H1 (cell line): ENCODE measurements at regions not wholly inside any gene's neighbourhood (a gene's known extent, or its start where the extent isn't known, plus 50 kb on each side); places are given as distances from the start of the nearest gene placed in this dataset.

Experiments used
- CTCF ChIA-PET: fragments of 300-600 bp; sonication (Branson Sonifier 250); formaldehyde crosslinking; loops from one replicate; lab custom pipeline; 2021; ENCODE audit not compliant: partially characterized antibody; lab: Charles Lee
- POLR2A ChIA-PET: fragments of 300-600 bp; sonication (Branson Sonifier 250); formaldehyde crosslinking; loops from one replicate; lab custom pipeline; 2021; ENCODE audit warnings: inconsistent platforms; ENCODE audit not compliant: partially characterized antibody; lab: Charles Lee
- DNase-seq, 2 experiments: peaks; one replicate each; pipeline versions ENCODE4 v3.0.0 to v3.0.0-alpha.2; 2010 to 2022; ENCODE audit warnings: low spot score in 2 of 2, low read depth in 1 of 2, mixed read lengths in 1 of 2
- FAIRE-seq: peaks from 2 replicates; lab custom pipeline; 2011; peaks lifted over from hg19 to GRCh38; lab: Jason Lieb, UNC
- H2AFZ ChIP-seq: 2 replicates; pipeline ENCODE4 v1.8.1; 2012; ENCODE audit warnings: low read length, inconsistent platforms
- H2AK5ac ChIP-seq: 2 replicates; pipeline ENCODE4 v1.6.1; 2013; ENCODE audit warnings: low read depth, low read length
- H2BK120ac ChIP-seq: replicated peaks from 2 replicates; pipeline ENCODE3; 2013; ENCODE audit warnings: low read depth, low read length, inconsistent platforms
- H2BK12ac ChIP-seq: 2 replicates; pipeline ENCODE4 v1.6.1; 2013; ENCODE audit warnings: low read depth, low read length
- H2BK15ac ChIP-seq: 2 replicates; pipeline ENCODE4 v1.6.1; 2013; ENCODE audit warnings: low read length
- H2BK20ac ChIP-seq: 2 replicates; pipeline ENCODE4 v1.6.1; 2013; ENCODE audit warnings: low read length
- H2BK5ac ChIP-seq: 2 replicates; pipeline ENCODE4 v1.6.1; 2013; ENCODE audit warnings: low read depth, low read length
- H3K14ac ChIP-seq: 2 replicates; pipeline ENCODE4 v1.6.1; 2013; ENCODE audit warnings: inconsistent platforms; ENCODE audit not compliant: insufficient read length
- H3K18ac ChIP-seq: 2 replicates; pipeline ENCODE4 v1.6.1; 2013; ENCODE audit warnings: low read length; ENCODE audit errors: extremely low read depth
- H3K23ac ChIP-seq: 2 replicates; pipeline ENCODE4 v1.6.1; 2013; ENCODE audit warnings: inconsistent platforms; ENCODE audit not compliant: insufficient read length
- H3K23me2 ChIP-seq: 2 replicates; pipeline ENCODE4 v1.6.1; 2013; ENCODE audit warnings: low read depth, low read length
- H3K27ac ChIP-seq: 2 replicates; pipeline ENCODE4 v1.6.1; 2011; ENCODE audit warnings: low read depth, low read length, inconsistent platforms
- H3K27me3 ChIP-seq, 4 experiments: replicated peaks in 1 of 4; 1 replicate in 1 of 4; 2 replicates in 3 of 4; pipeline versions ENCODE4 v1.6.1 to v1.8.1; 2011 to 2013; ENCODE audit warnings: low read length in 3 of 4, mild to moderate bottlenecking in 3 of 4, inconsistent platforms in 2 of 4, mixed read lengths in 2 of 4, moderate library complexity in 1 of 4; ENCODE audit not compliant: control insufficient read depth in 3 of 4, insufficient read depth in 3 of 4; ENCODE audit errors: extremely low read depth in 1 of 4
- H3K36me3 ChIP-seq, 4 experiments: 2 replicates each; pipeline versions ENCODE4 v1.6.1 to v1.8.1; 2011 to 2013; ENCODE audit warnings: mild to moderate bottlenecking in 4 of 4, low read length in 3 of 4, moderate library complexity in 2 of 4, control low read depth in 1 of 4, inconsistent platforms in 1 of 4; ENCODE audit not compliant: insufficient read depth in 4 of 4, control insufficient read depth in 2 of 4
- H3K4ac ChIP-seq: replicated peaks from 2 replicates; pipeline ENCODE3; 2013; ENCODE audit warnings: low read length, low read depth, mixed read lengths, inconsistent platforms; ENCODE audit not compliant: insufficient read length
- H3K4me1 ChIP-seq, 4 experiments: replicated peaks in 1 of 4; 1 replicate in 1 of 4; 2 replicates in 3 of 4; pipeline versions ENCODE4 v1.6.1 to v1.8.1; 2011 to 2013; ENCODE audit warnings: low read length in 3 of 4, inconsistent platforms in 2 of 4, mixed read lengths in 1 of 4; ENCODE audit not compliant: insufficient read depth in 4 of 4, control insufficient read depth in 3 of 4
- H3K4me2 ChIP-seq, 2 experiments: 2 replicates each; pipeline versions ENCODE4 v1.6.1 to v1.8.1; 2011 to 2013; ENCODE audit warnings: low read depth in 2 of 2, low read length in 2 of 2, control low read depth in 1 of 2, inconsistent platforms in 1 of 2, mild to moderate bottlenecking in 1 of 2; ENCODE audit not compliant: insufficient read depth in 1 of 2
- H3K4me3 ChIP-seq, 4 experiments: fragments of 200-600, 300-600 bp in 1 of 4; sonication (generic), shearing (Covaris generic), sonication (Bioruptor Twin) in 1 of 4; 2 replicates each; pipeline versions ENCODE4 v1.5.1 to v1.8.1; 2011 to 2016; ENCODE audit warnings: low read length in 4 of 4, low read depth in 3 of 4, control low read depth in 2 of 4, inconsistent platforms in 2 of 4, mild to moderate bottlenecking in 2 of 4, mixed read lengths in 1 of 4, moderate library complexity in 1 of 4; ENCODE audit not compliant: insufficient read depth in 2 of 4; ENCODE audit errors: extremely low read depth in 1 of 4
- H3K56ac ChIP-seq: replicated peaks from 2 replicates; pipeline ENCODE3; 2013; ENCODE audit warnings: low read depth, mild to moderate bottlenecking, mixed read lengths, low read length, inconsistent platforms; ENCODE audit not compliant: insufficient read length
- H3K79me1 ChIP-seq: 2 replicates; pipeline ENCODE4 v1.6.1; 2013; ENCODE audit warnings: low read depth, low read length, control low read depth
- H3K79me2 ChIP-seq, 2 experiments: 2 replicates each; pipeline versions ENCODE4 v1.6.1 to v1.8.1; 2012 to 2013; ENCODE audit warnings: low read length in 2 of 2, mild to moderate bottlenecking in 2 of 2, inconsistent platforms in 1 of 2; ENCODE audit not compliant: insufficient read depth in 2 of 2, control insufficient read depth in 1 of 2
- H3K9ac ChIP-seq, 4 experiments: replicated peaks in 1 of 4; 1 replicate in 1 of 4; 2 replicates in 3 of 4; pipeline versions ENCODE4 v1.6.1 to v1.8.1; 2011 to 2013; ENCODE audit warnings: low read depth in 3 of 4, low read length in 3 of 4, control low read depth in 2 of 4, mild to moderate bottlenecking in 2 of 4, moderate library complexity in 2 of 4, inconsistent platforms in 1 of 4; ENCODE audit errors: extremely low read depth in 1 of 4
- H3K9me3 ChIP-seq, 2 experiments: 2 replicates each; pipeline versions ENCODE4 v1.6.1 to v1.8.1; 2012 to 2013; ENCODE audit warnings: mild to moderate bottlenecking in 2 of 2, moderate library complexity in 2 of 2, control low read depth in 1 of 2, inconsistent platforms in 1 of 2, low read depth in 1 of 2, low read length in 1 of 2, mixed read lengths in 1 of 2; ENCODE audit not compliant: insufficient read depth in 2 of 2
- H4K20me1 ChIP-seq, 2 experiments: replicated peaks in 1 of 2; 2 replicates each; pipeline versions ENCODE3 to v1.8.1; 2011 to 2013; ENCODE audit warnings: inconsistent platforms in 2 of 2, low read length in 2 of 2, mild to moderate bottlenecking in 1 of 2; ENCODE audit not compliant: insufficient read depth in 2 of 2, control insufficient read depth in 1 of 2
- H4K5ac ChIP-seq: 2 replicates; pipeline ENCODE4 v1.6.1; 2013; ENCODE audit warnings: low read length, low read depth, mixed read lengths, inconsistent platforms; ENCODE audit not compliant: insufficient read length
- H4K8ac ChIP-seq: 2 replicates; pipeline ENCODE4 v1.8.0; 2013; ENCODE audit warnings: mild to moderate bottlenecking, moderate library complexity, low read length, inconsistent platforms; ENCODE audit not compliant: insufficient read depth; ENCODE audit errors: extremely low read depth
- H4K91ac ChIP-seq: replicated peaks from 2 replicates; pipeline ENCODE3; 2013; ENCODE audit warnings: low read length, mixed read lengths, inconsistent platforms; ENCODE audit not compliant: insufficient read length
- WGBS, 2 experiments: shearing (Covaris generic) in 1 of 2; methylation state at CpG; one replicate each; pipeline versions ENCODE4 v1.1.6 to v1.1.7; 2013 to 2015; ENCODE audit warnings: low lambda C conversion rate in 2 of 2, mixed read lengths in 2 of 2, inconsistent platforms in 1 of 2, low coverage in 1 of 2, missing lambda C conversion rate in 1 of 2; ENCODE audit not compliant: insufficient replicate concordance in 2 of 2, insufficient coverage in 1 of 2, insufficient read length in 1 of 2; ENCODE audit errors: extremely low coverage in 1 of 2, missing lambda C conversion rate in 1 of 2; 5-methylcytosine and 5-hydroxymethylcytosine counted together
- TF ChIP-seq, protein P1 (sequence below): fragments of 300-600 bp; sonication (generic); IDR thresholded peaks from 2 replicates; pipeline ENCODE4 v1.7.1; 2012; ENCODE audit warnings: low read length, moderate library complexity, mild to moderate bottlenecking, inconsistent platforms; ENCODE audit not compliant: insufficient replicate concordance

DNA sequence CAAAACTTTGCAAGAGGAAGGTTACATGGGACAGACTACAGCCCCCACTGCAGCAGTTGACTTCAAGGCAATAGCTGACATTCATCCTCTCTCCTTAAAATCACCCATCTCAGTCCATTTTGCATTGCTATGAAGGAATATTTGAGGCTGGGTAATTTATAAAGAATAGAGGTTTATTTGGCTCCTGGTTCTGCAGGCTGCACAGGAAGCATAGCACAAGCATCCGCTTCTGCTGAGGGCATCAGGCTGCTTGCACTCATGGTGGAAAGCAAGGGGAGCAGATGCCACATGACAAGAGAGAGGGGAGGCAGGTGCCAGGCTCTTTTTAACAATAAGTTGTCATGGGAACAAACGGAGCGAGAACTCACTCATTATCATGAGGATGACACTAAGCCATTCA is 646.0 kb downstream of the ZEB2 start:
- H3K4me3 ChIP-seq = no peak overlapping the region
- H3K23ac ChIP-seq = no peak overlapping the region
- H3K14ac ChIP-seq = no peak overlapping the region
- H4K20me1 ChIP-seq = no peaks in the 10 kb centered on the region
- no peak overlapping the region for H3K56ac ChIP-seq
- FAIRE-seq (no peak), DNase-seq (no peak)
- H3K79me1 ChIP-seq = no peaks in the 10 kb centered on the region
- no peak overlapping the region for H3K18ac ChIP-seq
- H2AK5ac ChIP-seq = no peak overlapping the region
- H3K4me1 ChIP-seq = peaks cover 3 to 9% (median 4%) of the 10 kb centered on the region in 4 experiments; a peak in 6 of 7 replicates
- no peak overlapping the region for H3K4me2 ChIP-seq
- no peak overlapping the region for H4K8ac ChIP-seq
- H3K79me2 ChIP-seq = no peaks in the 10 kb centered on the region
- no peak overlapping the region for H3K9ac ChIP-seq
- ChIA-PET POLR2A (no interaction called here), CTCF (no interaction called here)
- no peak overlapping the region for H3K27ac ChIP-seq
- H2BK120ac ChIP-seq = no peak overlapping the region
- no peak overlapping the region for H2BK15ac ChIP-seq
- H3K27me3 ChIP-seq = no peaks in the 10 kb centered on the region
- H3K36me3 ChIP-seq = no peaks in the 10 kb centered on the region
- H2BK5ac ChIP-seq = no peak overlapping the region
- no peak overlapping the region for H4K5ac ChIP-seq
- WGBS, 2 experiments = 100% methylated on average over 3 of the region's 3 CpGs; no CpG with 5 or more reads in 1 of the 2 experiments
- peaks cover 6 to 19% of the 10 kb centered on the region in 2 experiments; a peak in 2 of 4 replicates for H3K9me3 ChIP-seq
- no peak overlapping the region for H2AFZ ChIP-seq
- no peak overlapping the region for H4K91ac ChIP-seq
- H3K23me2 ChIP-seq = no peaks in the 10 kb centered on the region
- H3K4ac ChIP-seq = no peak overlapping the region
- H2BK12ac ChIP-seq = peak overlapping the region; percentile 18; the same call in 1 of the 2 replicates
- no peak overlapping the region for H2BK20ac ChIP-seq
- TF ChIP-seq, protein P1, sequence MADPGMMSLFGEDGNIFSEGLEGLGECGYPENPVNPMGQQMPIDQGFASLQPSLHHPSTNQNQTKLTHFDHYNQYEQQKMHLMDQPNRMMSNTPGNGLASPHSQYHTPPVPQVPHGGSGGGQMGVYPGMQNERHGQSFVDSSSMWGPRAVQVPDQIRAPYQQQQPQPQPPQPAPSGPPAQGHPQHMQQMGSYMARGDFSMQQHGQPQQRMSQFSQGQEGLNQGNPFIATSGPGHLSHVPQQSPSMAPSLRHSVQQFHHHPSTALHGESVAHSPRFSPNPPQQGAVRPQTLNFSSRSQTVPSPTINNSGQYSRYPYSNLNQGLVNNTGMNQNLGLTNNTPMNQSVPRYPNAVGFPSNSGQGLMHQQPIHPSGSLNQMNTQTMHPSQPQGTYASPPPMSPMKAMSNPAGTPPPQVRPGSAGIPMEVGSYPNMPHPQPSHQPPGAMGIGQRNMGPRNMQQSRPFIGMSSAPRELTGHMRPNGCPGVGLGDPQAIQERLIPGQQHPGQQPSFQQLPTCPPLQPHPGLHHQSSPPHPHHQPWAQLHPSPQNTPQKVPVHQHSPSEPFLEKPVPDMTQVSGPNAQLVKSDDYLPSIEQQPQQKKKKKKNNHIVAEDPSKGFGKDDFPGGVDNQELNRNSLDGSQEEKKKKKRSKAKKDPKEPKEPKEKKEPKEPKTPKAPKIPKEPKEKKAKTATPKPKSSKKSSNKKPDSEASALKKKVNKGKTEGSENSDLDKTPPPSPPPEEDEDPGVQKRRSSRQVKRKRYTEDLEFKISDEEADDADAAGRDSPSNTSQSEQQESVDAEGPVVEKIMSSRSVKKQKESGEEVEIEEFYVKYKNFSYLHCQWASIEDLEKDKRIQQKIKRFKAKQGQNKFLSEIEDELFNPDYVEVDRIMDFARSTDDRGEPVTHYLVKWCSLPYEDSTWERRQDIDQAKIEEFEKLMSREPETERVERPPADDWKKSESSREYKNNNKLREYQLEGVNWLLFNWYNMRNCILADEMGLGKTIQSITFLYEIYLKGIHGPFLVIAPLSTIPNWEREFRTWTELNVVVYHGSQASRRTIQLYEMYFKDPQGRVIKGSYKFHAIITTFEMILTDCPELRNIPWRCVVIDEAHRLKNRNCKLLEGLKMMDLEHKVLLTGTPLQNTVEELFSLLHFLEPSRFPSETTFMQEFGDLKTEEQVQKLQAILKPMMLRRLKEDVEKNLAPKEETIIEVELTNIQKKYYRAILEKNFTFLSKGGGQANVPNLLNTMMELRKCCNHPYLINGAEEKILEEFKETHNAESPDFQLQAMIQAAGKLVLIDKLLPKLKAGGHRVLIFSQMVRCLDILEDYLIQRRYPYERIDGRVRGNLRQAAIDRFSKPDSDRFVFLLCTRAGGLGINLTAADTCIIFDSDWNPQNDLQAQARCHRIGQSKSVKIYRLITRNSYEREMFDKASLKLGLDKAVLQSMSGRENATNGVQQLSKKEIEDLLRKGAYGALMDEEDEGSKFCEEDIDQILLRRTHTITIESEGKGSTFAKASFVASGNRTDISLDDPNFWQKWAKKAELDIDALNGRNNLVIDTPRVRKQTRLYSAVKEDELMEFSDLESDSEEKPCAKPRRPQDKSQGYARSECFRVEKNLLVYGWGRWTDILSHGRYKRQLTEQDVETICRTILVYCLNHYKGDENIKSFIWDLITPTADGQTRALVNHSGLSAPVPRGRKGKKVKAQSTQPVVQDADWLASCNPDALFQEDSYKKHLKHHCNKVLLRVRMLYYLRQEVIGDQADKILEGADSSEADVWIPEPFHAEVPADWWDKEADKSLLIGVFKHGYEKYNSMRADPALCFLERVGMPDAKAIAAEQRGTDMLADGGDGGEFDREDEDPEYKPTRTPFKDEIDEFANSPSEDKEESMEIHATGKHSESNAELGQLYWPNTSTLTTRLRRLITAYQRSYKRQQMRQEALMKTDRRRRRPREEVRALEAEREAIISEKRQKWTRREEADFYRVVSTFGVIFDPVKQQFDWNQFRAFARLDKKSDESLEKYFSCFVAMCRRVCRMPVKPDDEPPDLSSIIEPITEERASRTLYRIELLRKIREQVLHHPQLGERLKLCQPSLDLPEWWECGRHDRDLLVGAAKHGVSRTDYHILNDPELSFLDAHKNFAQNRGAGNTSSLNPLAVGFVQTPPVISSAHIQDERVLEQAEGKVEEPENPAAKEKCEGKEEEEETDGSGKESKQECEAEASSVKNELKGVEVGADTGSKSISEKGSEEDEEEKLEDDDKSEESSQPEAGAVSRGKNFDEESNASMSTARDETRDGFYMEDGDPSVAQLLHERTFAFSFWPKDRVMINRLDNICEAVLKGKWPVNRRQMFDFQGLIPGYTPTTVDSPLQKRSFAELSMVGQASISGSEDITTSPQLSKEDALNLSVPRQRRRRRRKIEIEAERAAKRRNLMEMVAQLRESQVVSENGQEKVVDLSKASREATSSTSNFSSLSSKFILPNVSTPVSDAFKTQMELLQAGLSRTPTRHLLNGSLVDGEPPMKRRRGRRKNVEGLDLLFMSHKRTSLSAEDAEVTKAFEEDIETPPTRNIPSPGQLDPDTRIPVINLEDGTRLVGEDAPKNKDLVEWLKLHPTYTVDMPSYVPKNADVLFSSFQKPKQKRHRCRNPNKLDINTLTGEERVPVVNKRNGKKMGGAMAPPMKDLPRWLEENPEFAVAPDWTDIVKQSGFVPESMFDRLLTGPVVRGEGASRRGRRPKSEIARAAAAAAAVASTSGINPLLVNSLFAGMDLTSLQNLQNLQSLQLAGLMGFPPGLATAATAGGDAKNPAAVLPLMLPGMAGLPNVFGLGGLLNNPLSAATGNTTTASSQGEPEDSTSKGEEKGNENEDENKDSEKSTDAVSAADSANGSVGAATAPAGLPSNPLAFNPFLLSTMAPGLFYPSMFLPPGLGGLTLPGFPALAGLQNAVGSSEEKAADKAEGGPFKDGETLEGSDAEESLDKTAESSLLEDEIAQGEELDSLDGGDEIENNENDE = no peak
